ENCODE measurements at regions not wholly inside any gene's neighbourhood (a gene's known extent, or its start where the extent isn't known, plus 50 kb on each side); places are given as distances from the start of the nearest gene placed in this dataset.

GRCh38 chr1:199221371-199222150, 582.7 kb downstream of the PTPRC start:
- Histone ChIP-seq H3K4me1 (ENCODE audit: control insufficient read depth in 5 of 5, insufficient read depth in 5 of 5, low read length in 5 of 5) (no peaks in the 10 kb centered on the region), H3K9me3 (ENCODE audit: control insufficient read depth in 4 of 4, insufficient read depth in 3 of 4, low read length in 3 of 4) (peaks cover 0 to 10% (median 0%) of the 10 kb centered on the region in 4 donors), H3K9ac (ENCODE audit: insufficient read depth in 1 of 2, low read length in 2 of 2) (no peak overlapping the region), H3K4me3 (no peak overlapping the region), H3K27me3 (ENCODE audit: control insufficient read depth in 3 of 3, insufficient read depth in 3 of 3, low read length in 2 of 3) (no peaks in the 10 kb centered on the region), H3K36me3 (ENCODE audit: control insufficient read depth in 4 of 4, insufficient read depth in 4 of 4, low read length in 4 of 4) (no peaks in the 10 kb centered on the region), H3K27ac (ENCODE audit: low read depth in 1 of 2, low read length in 1 of 2) (no peak overlapping the region)
- ATAC-seq (ENCODE audit: insufficient read depth, low FRiP score) (no peak), DNase-seq (no peak)
- WGBS, 2 donors = 94 to 96% methylated on average over 4 of the region's 4 CpGs
- TF ChIP-seq CTCF (IDR thresholded peaks at IDR 0.05; ENCODE audit: control extremely low read depth, extremely low read depth) = no peak

GRCh38 chr1:199223936-199224335, 585.1 kb downstream of the PTPRC start:
- TF ChIP-seq CTCF (IDR thresholded peaks at IDR 0.05; ENCODE audit: control extremely low read depth, extremely low read depth) = no peak
- WGBS, 2 donors = 89 to 92% methylated on average over 3 of the region's 3 CpGs
- no peaks in the 10 kb centered on the region for H3K36me3 ChIP-seq (ENCODE audit: control insufficient read depth in 4 of 4, insufficient read depth in 4 of 4, low read length in 4 of 4)
- ATAC-seq (ENCODE audit: insufficient read depth, low FRiP score) (no peak), DNase-seq (no peak)
- no peaks in the 10 kb centered on the region for H3K27me3 ChIP-seq (ENCODE audit: control insufficient read depth in 3 of 3, insufficient read depth in 3 of 3, low read length in 2 of 3)
- peaks cover 0 to 9% (median 0%) of the 10 kb centered on the region in 4 donors for H3K9me3 ChIP-seq (ENCODE audit: control insufficient read depth in 4 of 4, insufficient read depth in 3 of 4, low read length in 3 of 4)
- H3K4me1 ChIP-seq (ENCODE audit: control insufficient read depth in 5 of 5, insufficient read depth in 5 of 5, low read length in 5 of 5) = no peaks in the 10 kb centered on the region
- H3K9ac ChIP-seq (ENCODE audit: insufficient read depth in 1 of 2, low read length in 2 of 2) = no peak overlapping the region
- H3K4me3 ChIP-seq = no peak overlapping the region
- H3K27ac ChIP-seq (ENCODE audit: low read depth in 1 of 2, low read length in 1 of 2) = no peak overlapping the region

- Histone ChIP-seq H3K27ac (ENCODE audit: low read depth in 1 of 2, low read length in 1 of 2) (no peak overlapping the region), H3K27me3 (ENCODE audit: control insufficient read depth in 3 of 3, insufficient read depth in 3 of 3, low read length in 2 of 3) (no peaks in the 10 kb centered on the region), H3K36me3 (ENCODE audit: control insufficient read depth in 4 of 4, insufficient read depth in 4 of 4, low read length in 4 of 4) (no peaks in the 10 kb centered on the region), H3K4me3 (no peak overlapping the region), H3K9me3 (ENCODE audit: control insufficient read depth in 4 of 4, insufficient read depth in 3 of 4, low read length in 3 of 4) (peaks cover 0 to under 1% (median 0%) of the 10 kb centered on the region in 4 donors), H3K4me1 (ENCODE audit: control insufficient read depth in 5 of 5, insufficient read depth in 5 of 5, low read length in 5 of 5) (no peaks in the 10 kb centered on the region), H3K9ac (ENCODE audit: insufficient read depth in 1 of 2, low read length in 2 of 2) (no peak overlapping the region)
- ATAC-seq (ENCODE audit: insufficient read depth, low FRiP score) (no peak), DNase-seq (no peak)
- TF ChIP-seq CTCF (IDR thresholded peaks at IDR 0.05; ENCODE audit: control extremely low read depth, extremely low read depth) = no peak
- 32 to 33% methylated on average over 2 of the region's 2 CpGs for WGBS, 2 donors
These were observed 587.3 kb downstream of the PTPRC start for GRCh38 chr1:199226163-199226562.

Data from lung (tissue), 11 donors.